GM04504 (cell line): ENCODE measurements at regions not wholly inside any gene's neighbourhood (a gene's known extent, or its start where the extent isn't known, plus 50 kb on each side); places are given as distances from the start of the nearest gene placed in this dataset.

Experiments used
- DNase-seq: peaks from one replicate; pipeline ENCODE4 v3.0.0-alpha.2; 2012; ENCODE audit warnings: low read depth

GRCh38 chr17:56648321-56648720 lies 54.8 kb downstream of the NOG start:
- DNase-seq: no peak

- no peak for DNase-seq
These were observed 55.3 kb downstream of the NOG start for GRCh38 chr17:56648806-56649205.

GRCh38 chr17:56652628-56653027 lies 59.1 kb downstream of the NOG start:
- DNase-seq: no peak

- DNase-seq: peak; percentile 48
These were observed 60.4 kb downstream of the NOG start for GRCh38 chr17:56653877-56654276.

- no peak for DNase-seq
These were observed 63.3 kb downstream of the NOG start for GRCh38 chr17:56656701-56657327.

GRCh38 chr17:56658648-56659047 lies 65.1 kb downstream of the NOG start:
- no peak for DNase-seq

GRCh38 chr17:56659622-56660021 lies 66.1 kb downstream of the NOG start:
- no peak for DNase-seq

GRCh38 chr17:56661906-56662305 lies 68.4 kb downstream of the NOG start:
- DNase-seq: no peak

- no peak for DNase-seq
These were observed 72.4 kb downstream of the NOG start for GRCh38 chr17:56665864-56666263.

GRCh38 chr17:56667925-56668458 lies 74.5 kb downstream of the NOG start:
- no peak for DNase-seq

- no peak for DNase-seq
These were observed 78.7 kb downstream of the NOG start for GRCh38 chr17:56672195-56672594.

GRCh38 chr17:56674401-56674925 lies 81.0 kb downstream of the NOG start:
- no peak for DNase-seq

- no peak for DNase-seq
These were observed 82.6 kb downstream of the NOG start for GRCh38 chr17:56675876-56676660.

- no peak for DNase-seq
These were observed 83.3 kb downstream of the NOG start for GRCh38 chr17:56676810-56677209.

GRCh38 chr17:56678249-56679114 lies 85.0 kb downstream of the NOG start:
- no peak for DNase-seq

- no peak for DNase-seq
These were observed 85.7 kb downstream of the NOG start for GRCh38 chr17:56679115-56679776.

- DNase-seq: no peak
These were observed 86.4 kb downstream of the NOG start for GRCh38 chr17:56679777-56680422.

GRCh38 chr17:56680676-56681075 lies 87.2 kb downstream of the NOG start:
- DNase-seq: no peak

GRCh38 chr17:56681561-56682266 lies 88.2 kb downstream of the NOG start:
- peak; percentile 64 for DNase-seq

- DNase-seq: no peak
These were observed 94.7 kb downstream of the NOG start for GRCh38 chr17:56688151-56688550.
